A673 (cell line): ENCODE measurements at regions not wholly inside any gene's neighbourhood (a gene's known extent, or its start where the extent isn't known, plus 50 kb on each side); places are given as distances from the start of the nearest gene placed in this dataset.

ENCODE experiments used
- CTCF ChIP-seq: fragments of 300-800, 200-600 bp; sonication (generic); conservative IDR thresholded peaks from 2 replicates; pipeline ENCODE4 v1.5.1; 2017; ENCODE audit warnings: low read depth, mild to moderate bottlenecking, antibody characterized with exemption, low read length, moderate library complexity, mixed read lengths
- EZH2 ChIP-seq: fragments of 200-600 bp; sonication (generic); IDR thresholded peaks from 2 replicates; pipeline ENCODE4 v1.6.1; 2017; ENCODE audit warnings: borderline replicate concordance, low read depth, mild to moderate bottlenecking, mixed read lengths, antibody characterized with exemption, low read length; ENCODE audit not compliant: poor library complexity, severe bottlenecking

- TF ChIP-seq CTCF, result no peak
- TF ChIP-seq EZH2, result no peak
Measured at GRCh38 chr2:59827677-59828076, 725.8 kb downstream of the BCL11A start.
